Brain pericyte (primary cell): ENCODE measurements at regions not wholly inside any gene's neighbourhood (a gene's known extent, or its start where the extent isn't known, plus 50 kb on each side); places are given as distances from the start of the nearest gene placed in this dataset.
"Not testable (repeated sequence)": the region's sequence is repeated elsewhere in the genome, so short reads cannot be mapped to it uniquely, and the experiment has no call there.

Source experiments
- DNase-seq: peaks from one replicate; pipeline ENCODE4 v3.0.0-alpha.2; 2012; ENCODE audit warnings: low read depth, low spot score

GRCh38 chr1:56123826-56124225, 455.5 kb downstream of the PLPP3 start:
- DNase-seq: no peak

- no peak for DNase-seq
These were observed 455.9 kb downstream of the PLPP3 start for GRCh38 chr1:56123421-56123820.

GRCh38 chr1:56120021-56120420, 459.3 kb downstream of the PLPP3 start:
- DNase-seq: no peak

GRCh38 chr1:56118676-56119075, 460.7 kb downstream of the PLPP3 start:
- DNase-seq: not testable (repeated sequence)

GRCh38 chr1:56115701-56116100, 463.7 kb downstream of the PLPP3 start:
- no peak for DNase-seq

- no peak for DNase-seq
These were observed 465.7 kb downstream of the PLPP3 start for GRCh38 chr1:56113679-56114078.

GRCh38 chr1:56107275-56107638, 472.1 kb downstream of the PLPP3 start:
- DNase-seq: no peak

- no peak for DNase-seq
These were observed 472.7 kb downstream of the PLPP3 start for GRCh38 chr1:56106531-56107274.

- no peak for DNase-seq
These were observed 474.0 kb downstream of the PLPP3 start for GRCh38 chr1:56105397-56105796.

GRCh38 chr1:56099766-56100265, 479.5 kb downstream of the PLPP3 start:
- DNase-seq: no peak

- no peak for DNase-seq
These were observed 480.4 kb downstream of the PLPP3 start for GRCh38 chr1:56098946-56099345.

- DNase-seq: no peak
These were observed 481.6 kb downstream of the PLPP3 start for GRCh38 chr1:56097713-56098112.

GRCh38 chr1:56095696-56096665, 483.4 kb downstream of the PLPP3 start:
- DNase-seq: peak; percentile 86

GRCh38 chr1:56094168-56094567, 485.2 kb downstream of the PLPP3 start:
- no peak for DNase-seq

GRCh38 chr1:56092684-56093570, 486.4 kb downstream of the PLPP3 start:
- no peak for DNase-seq

- DNase-seq: not testable (repeated sequence)
These were observed 489.5 kb downstream of the PLPP3 start for GRCh38 chr1:56089826-56090225.

- DNase-seq: no peak
These were observed 495.1 kb downstream of the PLPP3 start for GRCh38 chr1:56084246-56084645.

GRCh38 chr1:56081736-56082135, 497.6 kb downstream of the PLPP3 start:
- no peak for DNase-seq

GRCh38 chr1:56081173-56081572, 498.2 kb downstream of the PLPP3 start:
- no peak for DNase-seq

- DNase-seq: no peak
These were observed 499.2 kb downstream of the PLPP3 start for GRCh38 chr1:56080123-56080522.

- no peak for DNase-seq
These were observed 500.0 kb downstream of the PLPP3 start for GRCh38 chr1:56079391-56079790.

- no peak for DNase-seq
These were observed 502.2 kb downstream of the PLPP3 start for GRCh38 chr1:56077206-56077605.
